LNCAP (cell line): ENCODE measurements at regions not wholly inside any gene's neighbourhood (a gene's known extent, or its start where the extent isn't known, plus 50 kb on each side); places are given as distances from the start of the nearest gene placed in this dataset.

Experiments used
- TF ChIP-seq, protein P1 (sequence below): fragments of 450-650 bp; IDR thresholded peaks from 2 replicates; pipeline ENCODE4 v1.5.1; 2017; ENCODE audit warnings: mild to moderate bottlenecking

DNA sequence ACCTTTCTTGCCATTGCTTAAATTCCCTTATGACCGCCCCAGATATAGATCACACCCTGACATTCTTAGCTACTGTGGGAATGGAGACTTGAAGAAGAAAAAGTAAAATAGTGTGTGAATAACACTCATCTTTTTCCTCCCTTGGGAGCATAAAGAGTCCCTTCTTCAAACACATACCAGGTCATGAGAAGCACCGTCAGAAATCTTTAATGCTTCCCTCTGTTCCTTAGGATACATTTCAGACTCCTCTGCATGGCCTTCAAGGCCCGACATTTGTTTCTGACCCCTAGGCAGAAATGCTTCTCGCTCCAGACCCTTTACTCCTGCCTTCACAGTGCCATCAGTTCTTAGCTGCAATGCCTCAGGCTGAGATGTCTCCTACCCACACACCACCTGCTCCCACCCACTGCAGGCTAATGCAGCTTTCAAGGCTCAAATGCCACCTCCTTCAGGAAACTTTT lies 143.8 kb upstream of the IL12A start:
- TF ChIP-seq, protein P1, sequence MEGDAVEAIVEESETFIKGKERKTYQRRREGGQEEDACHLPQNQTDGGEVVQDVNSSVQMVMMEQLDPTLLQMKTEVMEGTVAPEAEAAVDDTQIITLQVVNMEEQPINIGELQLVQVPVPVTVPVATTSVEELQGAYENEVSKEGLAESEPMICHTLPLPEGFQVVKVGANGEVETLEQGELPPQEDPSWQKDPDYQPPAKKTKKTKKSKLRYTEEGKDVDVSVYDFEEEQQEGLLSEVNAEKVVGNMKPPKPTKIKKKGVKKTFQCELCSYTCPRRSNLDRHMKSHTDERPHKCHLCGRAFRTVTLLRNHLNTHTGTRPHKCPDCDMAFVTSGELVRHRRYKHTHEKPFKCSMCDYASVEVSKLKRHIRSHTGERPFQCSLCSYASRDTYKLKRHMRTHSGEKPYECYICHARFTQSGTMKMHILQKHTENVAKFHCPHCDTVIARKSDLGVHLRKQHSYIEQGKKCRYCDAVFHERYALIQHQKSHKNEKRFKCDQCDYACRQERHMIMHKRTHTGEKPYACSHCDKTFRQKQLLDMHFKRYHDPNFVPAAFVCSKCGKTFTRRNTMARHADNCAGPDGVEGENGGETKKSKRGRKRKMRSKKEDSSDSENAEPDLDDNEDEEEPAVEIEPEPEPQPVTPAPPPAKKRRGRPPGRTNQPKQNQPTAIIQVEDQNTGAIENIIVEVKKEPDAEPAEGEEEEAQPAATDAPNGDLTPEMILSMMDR, result no peak

DNA sequence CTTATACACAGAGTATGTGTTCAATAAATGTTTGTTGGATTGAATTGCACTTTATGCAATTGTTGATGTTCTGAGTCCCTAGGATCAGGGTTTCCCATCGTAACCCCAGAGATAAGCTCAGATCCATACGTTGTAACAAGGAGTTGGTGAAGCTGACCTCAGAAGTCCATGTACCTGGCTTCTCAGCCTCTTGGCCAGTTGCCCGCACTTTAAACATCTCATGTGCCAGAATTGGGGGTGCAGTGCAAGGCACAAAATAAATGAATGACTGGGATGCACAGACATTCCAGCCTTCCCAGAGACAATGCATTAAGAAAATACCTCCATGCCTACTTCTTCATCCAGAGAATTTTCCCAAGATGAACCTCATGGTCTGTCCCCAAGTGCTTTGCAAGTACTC lies 142.9 kb upstream of the IL12A start:
- TF ChIP-seq, protein P1, result no peak

DNA sequence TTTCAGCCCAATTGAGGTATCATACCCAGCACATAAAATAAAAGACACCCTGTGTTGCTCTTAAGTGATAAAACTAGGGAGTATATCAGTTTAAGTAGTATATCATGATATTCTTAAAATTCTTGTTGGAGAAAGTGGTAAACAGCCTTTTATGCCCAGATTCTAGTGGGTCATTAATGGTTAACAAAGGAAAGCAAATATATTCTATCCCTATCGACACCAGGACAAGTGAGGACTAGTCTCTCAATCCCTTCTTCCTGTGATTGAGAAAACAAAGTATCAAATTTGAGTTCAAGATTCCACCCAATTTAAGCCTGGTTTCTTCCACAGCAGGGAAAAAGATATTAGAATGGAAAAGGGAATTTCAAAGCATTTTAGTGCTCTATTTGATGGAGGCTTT lies 142.4 kb upstream of the IL12A start:
- TF ChIP-seq, protein P1, result no peak

DNA sequence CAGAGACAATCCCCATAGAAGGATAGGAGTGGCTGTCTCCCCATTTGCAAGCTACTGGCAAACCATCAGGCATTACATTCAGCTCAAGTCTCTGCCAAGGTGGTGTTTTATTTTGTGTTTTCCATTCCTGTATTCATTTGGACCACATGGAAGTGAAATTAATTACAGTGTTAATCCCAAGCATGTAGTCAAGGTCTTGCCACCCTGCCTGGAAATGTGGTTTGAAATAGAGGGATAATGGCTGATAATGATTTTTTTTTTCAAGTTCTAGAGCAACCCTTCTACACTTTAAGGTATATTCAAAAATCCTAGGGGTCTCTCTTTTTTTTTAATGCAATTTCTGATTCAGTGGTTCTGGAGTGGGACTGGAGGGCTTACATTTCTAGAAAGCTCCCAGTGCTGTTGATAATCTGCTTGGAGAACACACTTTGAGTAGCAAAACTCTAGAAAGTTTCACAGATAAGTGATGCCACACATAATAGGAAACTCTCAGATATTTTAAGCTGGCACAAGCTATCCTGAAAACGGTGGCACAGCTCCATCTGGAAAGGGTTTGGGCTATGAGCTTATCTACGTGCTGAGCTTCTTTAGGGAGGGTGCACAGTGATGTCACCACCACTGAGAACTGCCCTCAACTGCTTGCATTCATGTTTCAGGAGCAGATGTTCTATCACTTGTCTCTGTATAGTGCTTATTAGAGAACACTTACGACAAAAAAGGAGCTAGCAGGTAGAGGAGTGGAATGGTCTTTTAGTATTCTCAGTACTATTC lies 140.1 kb upstream of the IL12A start:
- TF ChIP-seq, protein P1, result no peak

DNA sequence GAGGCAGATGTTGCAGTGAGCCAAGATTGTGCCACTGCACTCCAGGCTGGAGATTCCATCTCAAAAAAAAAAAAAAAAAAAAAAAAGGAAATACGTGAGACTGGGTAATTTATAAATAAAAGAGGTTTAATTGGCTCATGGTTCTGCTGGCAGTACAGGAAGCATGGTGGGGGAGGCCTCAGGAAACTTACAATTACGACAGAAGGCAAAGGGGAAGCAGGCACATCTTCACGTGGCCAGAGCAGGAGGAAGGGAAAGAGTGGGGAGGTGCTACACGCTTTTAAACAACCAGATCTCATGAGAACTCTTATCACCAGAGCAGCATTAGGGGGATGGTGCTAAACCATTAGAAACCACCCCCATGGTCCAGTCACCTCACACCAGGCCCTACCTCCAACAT lies 138.2 kb upstream of the IL12A start:
- TF ChIP-seq, protein P1, result no peak

DNA sequence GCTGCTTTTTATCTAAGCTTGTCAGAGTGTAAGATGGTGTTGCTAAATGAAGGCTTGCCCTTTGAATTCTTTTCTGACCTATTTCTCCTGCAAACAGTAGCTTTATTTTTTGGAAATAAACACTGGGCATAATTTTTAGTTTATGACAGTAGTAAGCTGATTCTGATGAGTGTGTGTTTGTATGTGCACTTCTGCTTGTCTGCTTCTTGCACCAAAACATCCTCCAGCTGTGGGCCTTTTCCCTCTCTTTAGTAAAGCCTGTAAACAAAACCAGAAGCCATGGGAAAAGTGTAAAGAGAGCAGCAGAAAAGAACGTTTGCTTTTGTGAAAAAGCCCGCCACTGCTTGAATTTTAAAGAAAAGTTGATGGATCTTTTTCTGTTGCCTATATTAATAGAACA lies 136.4 kb upstream of the IL12A start:
- TF ChIP-seq, protein P1, result no peak

DNA sequence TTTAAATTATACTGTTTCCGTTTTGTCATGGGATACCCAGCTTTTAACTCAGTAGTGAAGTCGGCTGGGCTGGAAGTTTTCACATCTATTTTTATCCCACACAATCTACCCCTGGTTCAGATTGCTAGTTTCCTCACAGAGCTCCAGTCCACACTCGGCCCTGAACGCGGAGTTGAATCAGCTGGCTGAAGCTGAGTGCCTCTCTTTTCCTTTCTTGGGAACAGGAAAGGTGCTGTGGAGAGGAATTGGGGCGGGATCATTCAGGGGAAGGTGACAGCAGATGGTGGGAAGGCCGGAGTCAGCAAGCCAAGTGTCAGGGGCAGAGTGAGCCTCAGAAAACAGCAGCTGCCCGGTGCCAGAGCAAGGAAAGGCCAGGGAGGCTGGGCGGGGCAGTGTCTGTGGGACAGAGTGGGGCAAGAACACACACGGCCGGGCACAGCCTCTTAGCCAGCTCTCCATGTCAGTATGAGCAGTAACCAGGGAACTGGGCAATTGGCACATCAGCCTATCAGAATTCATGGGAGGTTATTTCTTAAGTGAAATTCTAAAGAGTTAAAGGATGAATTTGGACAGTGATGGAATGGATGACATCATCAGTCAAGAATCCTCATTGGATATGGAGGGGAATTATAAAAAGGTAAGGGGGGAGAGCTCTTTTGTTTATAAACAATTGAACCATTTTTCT lies 135.7 kb upstream of the IL12A start:
- TF ChIP-seq, protein P1, result no peak
